Occipital lobe (tissue), 1 donor: ENCODE measurements at regions not wholly inside any gene's neighbourhood (a gene's known extent, or its start where the extent isn't known, plus 50 kb on each side); places are given as distances from the start of the nearest gene placed in this dataset.
"Not testable (repeated sequence)": the region's sequence is repeated elsewhere in the genome, so short reads cannot be mapped to it uniquely, and the experiment has no call there.

Experiments
- DNase-seq: peaks from one replicate; lab custom pipeline; 2025; lab: John Stamatoyannopoulos, UW

DNA sequence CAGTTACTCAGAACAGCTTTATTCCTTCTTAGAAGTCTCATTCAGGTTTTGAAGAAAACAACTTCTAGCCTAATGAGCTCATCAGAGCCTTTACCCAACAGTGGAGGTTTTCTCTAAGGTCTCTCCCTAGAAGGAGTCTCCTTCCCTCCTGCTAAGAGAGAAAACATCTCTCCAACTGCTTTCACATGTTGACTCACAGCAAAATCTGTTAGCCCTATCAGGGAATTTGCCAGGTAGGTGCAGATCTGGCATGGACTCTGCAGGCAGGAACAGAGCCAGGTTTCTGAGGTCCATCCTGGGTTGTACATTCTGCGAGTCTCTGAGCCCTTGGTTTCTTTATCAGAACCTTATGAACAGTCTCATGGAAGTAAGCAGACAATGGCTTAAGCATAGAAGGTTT, 214.4 kb downstream of the HIPK3 start:
- no peak for DNase-seq

DNA sequence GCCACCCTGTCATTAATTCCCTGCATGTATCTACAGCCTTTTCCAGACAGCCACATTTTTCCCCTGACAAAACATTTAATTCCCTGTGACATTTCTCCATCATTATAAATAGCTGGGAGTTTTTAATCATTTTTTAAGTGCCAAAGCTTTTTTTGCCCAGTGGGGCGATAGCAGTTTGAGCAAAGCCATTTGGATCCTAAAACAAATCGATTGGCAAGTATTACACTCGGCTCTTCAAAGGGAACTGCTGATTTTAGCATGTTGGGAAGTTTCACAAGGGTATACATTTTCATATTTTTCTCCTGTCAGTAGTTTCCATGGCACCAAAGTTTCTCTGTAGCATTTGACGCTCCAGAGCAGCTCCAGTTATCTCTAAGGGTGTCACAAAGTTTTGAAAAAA, 210.8 kb downstream of the HIPK3 start:
- no peak for DNase-seq

DNA sequence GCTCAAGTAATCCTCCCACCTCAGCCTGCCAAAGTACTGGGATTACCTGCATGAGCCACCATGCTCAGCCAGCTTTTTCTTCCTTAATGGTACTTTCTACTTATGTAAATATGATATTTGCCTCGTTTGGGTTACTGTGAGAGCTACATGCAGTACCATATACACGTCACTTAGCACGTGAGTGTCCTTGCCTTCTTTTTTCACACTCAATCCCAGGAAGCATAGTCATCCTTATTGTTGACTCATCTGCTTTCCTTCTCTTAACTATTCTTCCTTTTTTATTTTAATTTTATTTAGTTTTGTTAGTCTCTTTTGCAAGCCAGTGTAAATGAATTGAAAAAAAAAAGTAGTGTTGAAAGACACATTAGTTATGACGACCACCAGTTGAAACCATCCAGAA, 205.9 kb downstream of the HIPK3 start:
- no peak for DNase-seq

DNA sequence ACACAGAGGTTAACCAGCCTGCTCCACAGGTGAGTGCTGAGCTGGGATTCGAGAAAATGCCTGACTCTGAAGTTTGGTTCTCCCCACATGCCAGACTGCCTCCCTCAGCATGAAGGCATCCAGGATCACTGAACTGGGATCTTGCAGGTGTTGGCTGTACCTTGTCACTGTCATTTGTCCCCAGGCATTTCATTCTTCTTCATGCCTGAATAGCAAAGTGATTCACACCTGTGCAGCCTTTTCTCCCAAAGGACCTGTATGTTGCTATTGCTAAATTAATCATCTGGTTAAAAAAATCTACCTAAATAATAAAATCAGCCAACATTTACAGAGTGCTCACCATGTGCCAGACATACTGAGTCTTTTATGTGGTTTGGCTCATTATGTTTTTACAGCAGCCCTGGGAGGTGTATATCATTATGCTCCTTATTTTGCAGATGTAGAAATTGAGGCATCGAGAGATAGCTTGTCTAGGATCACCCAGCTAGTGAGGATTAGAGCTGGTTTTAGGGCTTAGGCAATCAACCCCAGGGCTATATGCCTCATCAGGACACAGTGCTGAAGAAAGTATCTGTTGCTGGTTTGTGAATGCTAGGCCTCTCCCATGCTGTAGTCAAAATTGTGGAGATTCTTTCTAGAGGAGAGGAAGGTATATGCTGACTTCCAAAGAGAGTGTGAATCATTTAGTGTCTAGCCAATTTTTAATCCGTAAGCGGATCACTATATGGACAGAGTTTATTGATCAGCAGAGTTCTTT, 204.4 kb downstream of the HIPK3 start:
- no peak for DNase-seq

DNA sequence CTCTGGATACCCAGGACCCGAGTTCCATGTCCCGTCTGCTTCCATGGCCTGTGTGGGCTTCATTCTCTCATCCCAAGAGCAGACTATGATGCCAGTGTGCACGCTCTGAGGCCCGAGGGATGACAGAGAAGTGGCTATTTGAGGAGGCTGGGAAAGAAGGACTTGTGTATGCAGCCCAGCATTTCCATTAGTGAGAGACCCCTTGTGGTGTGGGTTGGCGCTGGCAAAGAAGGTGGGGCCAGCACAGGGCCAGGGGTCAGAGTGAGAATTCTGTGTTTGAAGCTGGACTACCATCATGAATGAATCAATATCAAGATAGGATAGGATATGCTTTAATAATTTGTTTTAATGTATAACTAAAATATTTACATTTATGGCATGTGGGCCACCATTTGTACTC, 200.8 kb downstream of the HIPK3 start:
- no peak for DNase-seq

DNA sequence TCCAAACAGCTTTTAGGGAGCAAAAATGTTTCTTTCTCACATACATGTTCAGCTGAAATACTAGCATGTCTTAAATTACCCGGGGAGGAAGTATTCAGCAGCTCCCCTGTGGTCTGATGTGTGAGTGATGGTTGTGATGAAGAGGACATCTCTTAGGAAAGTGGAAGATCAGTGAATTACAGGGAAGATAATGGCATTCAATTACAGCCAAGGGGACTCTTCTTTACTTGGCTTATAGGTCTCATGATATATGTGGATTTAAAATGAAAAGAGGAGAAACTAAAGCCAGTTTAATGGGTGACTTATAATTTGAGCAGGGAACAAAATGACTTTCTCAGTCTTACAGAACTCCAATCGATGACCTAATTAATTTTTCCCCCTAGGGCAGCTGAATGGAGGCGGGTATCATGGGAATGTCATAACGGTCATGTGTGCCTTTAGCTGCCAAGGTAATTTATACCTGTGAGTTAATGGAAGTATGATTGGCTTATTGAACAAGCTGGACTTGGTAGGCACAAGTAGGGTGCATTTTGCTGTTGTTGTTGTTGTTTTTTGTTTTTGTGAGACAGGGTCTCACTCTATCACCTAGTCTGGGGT, 198.8 kb downstream of the HIPK3 start:
- DNase-seq = no peak

DNA sequence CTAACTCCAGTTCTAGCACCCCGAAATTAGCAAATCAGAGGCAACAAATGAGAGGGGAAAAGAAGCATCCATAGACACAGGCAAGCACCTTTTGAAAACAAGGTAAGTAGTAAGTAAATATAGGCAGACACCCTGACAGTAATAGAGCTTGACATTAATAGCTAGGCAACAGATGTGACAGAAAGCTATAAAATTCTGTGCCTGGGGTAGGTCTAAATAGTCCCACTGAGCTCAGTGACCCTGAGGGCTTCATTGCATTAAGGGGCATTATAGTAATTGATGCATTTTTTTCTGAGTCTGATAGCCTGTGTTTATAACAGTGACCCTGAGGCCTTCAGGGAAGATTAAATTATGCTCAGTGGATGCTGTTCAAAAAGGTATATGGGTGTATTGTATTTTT, 197.1 kb downstream of the HIPK3 start:
- DNase-seq = no peak

DNA sequence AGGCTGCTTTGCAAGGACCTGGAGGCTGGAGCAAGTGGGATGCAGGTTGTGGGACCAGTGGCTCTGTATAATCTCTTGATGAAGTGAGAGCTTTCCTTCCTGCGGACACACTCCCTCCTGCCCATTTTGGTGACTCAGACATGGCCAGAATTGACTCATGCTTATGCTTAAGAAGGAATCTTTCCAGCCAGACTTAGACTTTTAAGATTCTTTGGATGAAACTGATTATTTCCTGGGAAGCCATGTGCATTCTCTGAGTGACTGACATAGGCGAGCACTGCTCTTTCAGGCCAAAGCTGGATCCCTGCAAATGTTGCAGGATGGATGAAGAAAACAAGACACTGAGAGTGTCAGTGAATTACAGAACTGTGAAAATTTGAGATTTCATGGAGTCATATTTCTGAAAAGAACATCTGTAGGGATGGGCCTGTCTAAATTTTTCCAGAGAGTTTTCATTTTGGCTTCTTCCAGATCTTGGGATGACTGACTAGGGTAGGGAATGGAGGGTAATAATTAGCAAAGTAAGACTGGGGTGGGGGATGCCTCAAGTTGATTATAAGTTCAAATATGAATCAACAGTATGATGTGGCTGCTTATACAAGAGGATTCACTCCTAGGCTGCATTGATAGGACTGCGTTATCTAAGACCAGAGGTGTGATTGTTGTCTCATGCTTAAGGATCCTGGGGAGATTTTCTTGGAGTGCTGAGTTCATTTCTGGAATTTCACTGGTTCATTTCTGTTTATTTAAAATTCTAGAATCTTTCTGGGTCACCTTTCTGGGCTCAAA, 195.8 kb downstream of the HIPK3 start:
- no peak for DNase-seq

DNA sequence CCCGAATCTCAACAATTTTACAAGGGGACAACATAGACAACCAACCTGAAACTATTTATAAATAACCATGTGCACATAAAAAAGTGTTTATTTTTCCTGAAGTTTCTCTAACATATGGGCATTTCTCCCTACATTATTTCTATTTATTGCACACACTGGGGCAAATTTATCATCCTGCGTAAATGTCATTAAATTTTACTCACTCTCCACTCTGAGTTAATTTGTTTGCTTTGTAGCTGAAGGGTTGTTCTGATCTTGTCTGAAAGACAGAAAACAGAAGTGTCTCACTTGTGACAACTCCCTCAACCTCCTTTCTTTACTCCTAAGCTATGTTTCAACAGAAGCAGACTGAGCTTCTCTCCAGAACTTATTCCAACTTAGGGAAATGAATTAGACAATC, 194.2 kb downstream of the HIPK3 start:
- DNase-seq = no peak

DNA sequence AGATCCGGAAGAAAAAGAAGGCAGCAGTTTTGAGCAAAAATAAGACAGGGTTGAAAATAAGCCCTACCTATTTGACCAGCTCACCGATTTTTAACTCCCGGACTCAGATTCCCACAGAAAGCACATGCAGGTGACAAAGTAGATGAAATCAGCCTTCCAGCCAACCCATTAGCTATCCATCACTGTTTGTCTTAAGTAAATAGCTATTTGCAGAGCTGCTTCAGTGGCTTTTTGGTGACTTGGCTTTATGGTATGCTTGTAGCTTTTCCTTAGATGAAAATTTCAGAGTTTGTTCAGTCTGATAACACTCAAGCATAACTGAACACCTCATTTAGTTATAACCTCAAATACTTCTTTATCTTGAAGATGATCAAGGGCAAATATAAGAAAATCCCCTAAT, 192.6 kb downstream of the HIPK3 start:
- DNase-seq = no peak

DNA sequence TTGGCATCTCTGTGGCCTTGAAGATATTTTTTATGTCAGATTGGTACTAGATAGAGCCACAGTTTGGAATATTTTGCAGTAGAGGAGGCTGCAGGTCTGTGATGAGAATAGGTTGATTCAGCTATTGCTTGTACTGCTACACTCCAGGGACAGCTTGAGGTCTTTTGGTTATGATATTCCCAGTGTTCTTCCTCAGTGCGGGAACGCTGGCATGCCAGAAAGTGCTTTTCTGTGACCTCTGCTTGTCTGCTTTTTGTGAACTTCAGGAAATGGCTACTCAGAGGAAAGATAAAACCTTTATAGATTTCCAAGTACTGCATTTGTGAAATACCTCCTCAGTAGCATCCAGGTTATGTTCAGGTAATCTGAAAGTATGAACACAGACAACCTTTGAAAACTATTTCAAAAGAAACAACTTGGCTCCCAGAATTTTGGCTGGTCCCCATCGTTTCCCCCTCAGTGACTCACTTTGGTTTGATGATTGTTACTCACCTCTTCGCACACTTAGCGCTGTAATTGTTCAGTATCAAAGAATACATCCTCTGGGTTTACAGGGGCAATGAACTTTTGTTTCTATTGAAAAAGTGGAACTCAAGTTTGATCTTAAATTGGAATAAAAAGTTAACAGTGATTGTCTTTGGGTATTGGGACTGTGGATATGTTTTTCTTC, 191.4 kb downstream of the HIPK3 start:
- DNase-seq = no peak

DNA sequence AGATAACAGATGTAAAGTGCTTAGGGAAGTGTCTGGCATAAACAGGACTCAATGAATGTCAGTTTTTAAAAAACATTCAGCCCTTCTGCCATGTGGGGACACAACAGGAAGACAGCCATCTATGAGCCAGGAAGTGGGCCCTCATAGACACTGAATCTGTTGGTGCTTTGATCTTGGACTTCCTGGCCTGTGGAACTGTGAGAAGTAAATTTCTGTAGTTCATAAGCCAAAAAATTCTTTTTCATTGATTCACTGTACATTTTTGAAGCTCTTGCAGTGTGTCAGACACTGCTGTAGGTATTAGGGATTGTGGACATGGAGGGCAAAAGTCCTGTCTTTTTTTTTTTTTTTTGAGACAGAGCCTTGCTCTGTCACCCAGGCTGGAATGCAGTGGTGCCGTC, 188.6 kb downstream of the HIPK3 start:
- no peak for DNase-seq

DNA sequence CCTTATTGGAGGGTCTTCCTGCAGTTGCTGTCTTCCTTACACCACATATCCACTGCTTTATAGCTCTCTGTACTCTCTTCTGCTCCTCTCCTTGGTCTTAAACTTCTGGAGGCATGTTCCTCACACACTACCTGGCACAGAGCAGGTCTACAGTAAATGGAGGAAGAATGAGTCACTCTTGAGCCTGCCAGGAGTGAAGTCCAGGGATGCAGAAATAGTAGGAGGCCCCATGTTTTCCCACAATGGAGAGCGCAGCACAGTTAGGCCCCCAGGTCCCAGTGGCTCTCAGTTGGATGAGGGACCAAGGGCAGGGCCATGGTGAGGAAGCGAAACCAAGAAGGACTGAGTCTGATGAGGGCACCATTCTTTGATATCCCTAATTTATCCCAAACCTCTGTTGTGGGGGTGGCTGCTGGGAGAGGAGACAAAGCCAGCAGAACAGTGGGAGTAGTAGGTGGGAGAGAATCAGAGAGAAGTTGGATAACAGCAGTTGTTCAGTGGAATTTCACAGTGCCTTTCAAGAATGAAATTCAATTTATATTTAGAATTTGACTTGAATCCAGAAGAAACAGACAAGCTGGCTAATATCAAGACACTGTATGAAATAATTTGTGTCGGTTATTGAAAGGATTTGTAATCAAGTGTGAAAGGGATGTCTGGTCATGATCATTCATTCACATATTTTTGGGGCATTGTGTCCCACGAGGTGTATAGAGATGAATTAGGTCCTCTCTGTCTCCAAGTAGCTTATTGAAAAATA, 187.8 kb downstream of the HIPK3 start:
- DNase-seq = peak; percentile 22

DNA sequence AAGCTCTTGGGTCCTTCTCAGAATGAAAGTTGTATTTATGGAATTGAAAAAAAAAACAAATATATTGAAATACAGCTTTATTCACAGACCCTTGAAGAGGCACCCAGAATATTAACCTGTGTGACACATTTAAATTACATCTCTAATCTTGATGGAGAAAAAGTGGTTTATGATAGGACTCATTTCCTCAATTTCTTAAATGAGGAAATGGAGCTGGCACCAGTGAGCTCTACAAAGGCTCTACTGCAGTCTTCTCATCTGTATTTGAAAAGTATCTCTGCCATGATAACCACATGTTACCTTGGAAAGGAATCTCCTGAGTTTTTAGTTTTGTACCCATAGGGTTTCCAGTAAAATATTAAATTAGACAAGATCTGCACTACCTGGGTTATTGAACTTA, 186.5 kb downstream of the HIPK3 start:
- no peak for DNase-seq

DNA sequence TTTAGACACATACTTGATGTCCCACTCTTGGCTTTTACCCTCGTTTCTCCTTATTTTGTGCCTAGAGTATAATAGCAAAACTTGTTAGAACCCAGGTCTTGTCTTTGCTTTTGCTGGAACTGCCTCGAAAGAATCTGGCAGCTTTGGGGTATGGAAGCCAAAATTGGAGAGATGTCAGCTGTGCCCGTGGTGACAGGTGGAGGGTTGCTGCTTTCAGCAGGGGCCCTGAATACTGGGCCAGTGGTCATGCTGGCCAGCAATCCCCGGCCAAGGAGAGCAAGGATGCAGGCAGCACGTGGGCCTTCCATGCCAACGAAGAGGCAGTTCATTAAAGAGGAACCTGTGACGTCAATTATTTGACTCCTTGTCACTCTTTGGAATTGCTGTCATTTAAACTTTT, 181.1 kb downstream of the HIPK3 start:
- no peak for DNase-seq

DNA sequence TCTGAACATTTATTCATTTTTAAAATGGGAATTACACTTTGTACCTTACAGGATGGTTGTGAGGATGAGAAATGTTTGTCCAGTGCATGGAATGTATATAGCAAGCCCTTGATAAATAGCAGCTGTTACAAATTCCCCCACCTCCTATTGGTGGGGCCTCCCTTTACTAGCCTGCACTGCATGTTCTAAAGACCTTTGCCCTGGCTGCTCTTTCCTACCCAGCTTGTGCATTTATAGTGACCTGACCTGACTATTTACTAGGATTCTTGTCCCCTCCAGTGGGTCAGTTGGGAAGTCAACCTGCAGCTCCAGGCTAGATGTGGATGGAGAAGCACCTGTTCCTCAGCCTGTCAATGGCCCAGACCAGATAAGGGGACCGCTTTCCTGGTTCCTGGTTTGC, 180.3 kb downstream of the HIPK3 start:
- no peak for DNase-seq

DNA sequence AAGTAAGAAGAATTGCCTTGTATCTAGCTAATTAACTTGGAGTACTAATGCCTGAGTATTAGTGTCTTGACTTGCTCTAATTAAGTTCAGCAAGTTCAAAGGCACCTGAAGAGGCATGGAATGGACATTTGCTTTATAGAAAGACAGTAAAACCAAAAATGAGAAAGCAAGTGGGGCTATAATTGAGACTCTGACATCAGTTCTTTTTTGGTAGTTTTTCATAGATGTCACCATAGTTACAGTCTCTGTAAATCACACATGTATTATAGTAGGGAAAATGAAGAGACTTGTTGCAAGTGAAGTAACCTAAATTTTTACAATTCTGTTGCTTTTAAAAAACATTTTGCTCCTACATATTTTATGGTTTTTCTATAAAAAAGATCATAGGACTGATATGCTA, 178.0 kb downstream of the HIPK3 start:
- DNase-seq = no peak

DNA sequence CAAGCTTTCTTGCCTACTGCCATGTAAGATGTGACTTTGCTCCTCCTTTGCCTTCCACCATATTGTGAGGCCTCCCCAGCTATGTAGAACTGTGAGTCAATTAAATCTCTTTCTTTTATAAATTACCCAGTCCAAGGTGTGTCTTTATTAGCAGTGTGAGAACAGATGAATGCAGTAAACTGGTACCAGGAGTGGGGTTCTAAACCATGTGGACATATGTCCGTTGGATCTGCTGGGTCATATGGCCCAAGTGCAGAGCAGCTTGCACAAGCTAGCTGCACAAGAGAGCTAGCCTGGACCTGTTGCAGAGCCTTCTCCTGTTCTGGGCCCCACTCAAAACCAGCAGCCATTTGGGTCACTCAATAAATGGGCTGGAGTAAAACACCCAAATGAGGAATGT, 177.1 kb downstream of the HIPK3 start:
- no peak for DNase-seq

DNA sequence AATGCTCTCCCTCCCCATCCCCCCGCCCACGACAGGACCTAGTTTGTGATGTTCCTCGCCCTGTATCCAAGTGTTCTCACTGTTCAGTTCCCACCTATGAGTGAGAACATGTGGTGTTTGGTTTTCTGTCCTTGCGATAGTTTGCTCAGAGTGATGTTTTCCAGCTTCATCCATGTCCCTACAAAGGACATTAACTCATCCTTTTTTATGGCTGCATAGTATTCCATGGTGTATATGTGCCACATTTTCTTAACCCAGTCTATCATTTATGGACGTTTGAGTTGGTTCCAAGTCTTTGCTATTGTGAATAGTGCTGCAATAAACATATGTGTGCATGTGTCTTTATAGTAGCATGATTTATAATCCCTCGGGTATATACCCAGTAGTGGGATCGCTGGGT, 171.3 kb downstream of the HIPK3 start:
- not testable (repeated sequence) for DNase-seq

DNA sequence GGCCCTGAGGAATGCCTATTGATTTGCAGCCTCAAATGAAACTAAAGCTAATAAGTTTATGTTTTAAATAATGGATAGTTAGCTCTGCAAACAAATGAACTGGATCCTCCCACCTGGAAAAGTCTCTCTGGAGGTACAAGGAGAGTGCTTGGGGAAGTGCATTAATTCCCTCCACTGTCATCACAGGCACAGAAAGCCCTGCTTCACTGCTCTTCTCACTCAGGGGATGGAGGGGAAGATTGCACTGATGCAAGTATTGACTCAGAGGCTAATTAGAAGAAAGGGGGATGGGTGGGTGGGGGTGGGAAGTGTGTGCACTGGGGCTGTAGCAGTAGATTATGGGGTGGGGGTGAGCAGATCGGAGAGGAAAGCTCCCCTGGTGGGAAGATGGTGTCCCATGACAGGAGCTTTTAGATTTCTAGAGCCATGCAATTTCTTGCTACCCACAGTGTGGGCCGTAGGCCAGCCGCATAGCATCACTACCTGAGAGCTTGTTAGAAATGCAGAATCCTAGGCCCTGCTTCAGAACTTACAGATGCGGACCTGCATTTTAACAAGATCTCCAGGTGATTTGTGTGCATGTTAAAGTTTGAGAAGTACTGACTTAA, 163.9 kb downstream of the HIPK3 start:
- no peak for DNase-seq

DNA sequence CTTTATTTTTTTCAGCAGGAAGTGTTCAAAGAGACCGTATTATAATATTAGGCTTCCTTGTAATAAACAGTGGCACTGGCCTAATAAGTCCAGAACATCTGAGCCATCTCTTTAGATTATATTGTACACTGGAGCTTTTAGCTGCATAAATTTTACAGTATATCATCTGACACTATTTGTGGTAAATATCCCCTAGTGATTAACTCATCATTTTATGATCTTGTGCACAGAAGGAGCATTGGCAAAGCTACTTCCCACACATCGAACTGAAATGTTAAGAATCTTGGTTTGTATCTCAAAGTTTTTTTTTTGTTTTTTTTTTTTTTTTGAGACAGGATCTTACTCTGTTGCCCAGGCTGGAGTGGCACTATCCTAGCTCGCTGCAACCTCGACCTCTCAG, 162.7 kb downstream of the HIPK3 start:
- no peak for DNase-seq
